Keratinocyte (primary cell): ENCODE measurements at regions not wholly inside any gene's neighbourhood (a gene's known extent, or its start where the extent isn't known, plus 50 kb on each side); places are given as distances from the start of the nearest gene placed in this dataset.

Experiments used
- DNase-seq: peaks from one replicate; pipeline ENCODE4 v3.0.0-alpha.2; 2011; ENCODE audit warnings: low read depth, missing footprints, low spot score
- FAIRE-seq: peaks from 2 replicates; lab custom pipeline; 2011; peaks lifted over from hg19 to GRCh38; lab: Jason Lieb, UNC
- H2AFZ ChIP-seq: 2 replicates; pipeline ENCODE4 v1.6.0; 2012; ENCODE audit warnings: low read length, control low read depth, inconsistent platforms; ENCODE audit not compliant: control insufficient read depth
- H3K27ac ChIP-seq: 2 replicates; pipeline ENCODE4 v1.5.1; 2011; ENCODE audit warnings: low read length; ENCODE audit not compliant: control insufficient read depth, insufficient read depth
- H3K27me3 ChIP-seq: 3 replicates; pipeline ENCODE4 v1.6.0; 2011; ENCODE audit warnings: low read length; ENCODE audit not compliant: control insufficient read depth, insufficient read depth; ENCODE audit errors: extremely low read depth
- H3K36me3 ChIP-seq, 2 experiments: 2 replicates in 1 of 2; 3 replicates in 1 of 2; pipeline ENCODE4 v1.5.1; 2011; ENCODE audit warnings: low read length in 2 of 2, mild to moderate bottlenecking in 1 of 2; ENCODE audit not compliant: control insufficient read depth in 2 of 2, insufficient read depth in 2 of 2; ENCODE audit errors: extremely low read depth in 1 of 2
- H3K4me1 ChIP-seq: 3 replicates; pipeline ENCODE4 v1.5.1; 2011; ENCODE audit warnings: low read length; ENCODE audit not compliant: control insufficient read depth, insufficient read depth; ENCODE audit errors: extremely low read depth
- H3K4me2 ChIP-seq: 3 replicates; pipeline ENCODE4 v1.6.0; 2011; ENCODE audit warnings: low read depth, low read length; ENCODE audit not compliant: control insufficient read depth, insufficient read depth; ENCODE audit errors: extremely low read depth
- H3K4me3 ChIP-seq, 3 experiments: fragments of 200-600 bp in 1 of 3; sonication (generic) in 1 of 3; 2 replicates in 2 of 3; 3 replicates in 1 of 3; pipeline ENCODE4 v1.5.1; 2011 to 2016; ENCODE audit warnings: low read length in 3 of 3, mild to moderate bottlenecking in 3 of 3, control low read depth in 2 of 3, inconsistent platforms in 1 of 3, low read depth in 1 of 3, mixed read lengths in 1 of 3, mixed run types in 1 of 3, moderate library complexity in 1 of 3; ENCODE audit not compliant: control insufficient read depth in 2 of 3, insufficient read depth in 2 of 3; ENCODE audit errors: extremely low read depth in 1 of 3
- H3K79me2 ChIP-seq: 2 replicates; pipeline ENCODE4 v1.6.0; 2012; ENCODE audit warnings: low read length; ENCODE audit not compliant: control insufficient read depth, insufficient read depth
- H3K9ac ChIP-seq: 3 replicates; pipeline ENCODE4 v1.6.0; 2011; ENCODE audit warnings: low read length; ENCODE audit not compliant: control insufficient read depth, insufficient read depth; ENCODE audit errors: extremely low read depth
- H3K9me1 ChIP-seq: 3 replicates; pipeline ENCODE4 v1.6.0; 2011; ENCODE audit warnings: low read length; ENCODE audit not compliant: control insufficient read depth, insufficient read depth; ENCODE audit errors: extremely low read depth
- H3K9me3 ChIP-seq: 2 replicates; pipeline ENCODE4 v1.5.1; 2012; ENCODE audit warnings: low read depth, low read length; ENCODE audit not compliant: control insufficient read depth
- H4K20me1 ChIP-seq: 3 replicates; pipeline ENCODE4 v1.6.0; 2011; ENCODE audit warnings: low read length; ENCODE audit not compliant: control insufficient read depth, insufficient read depth; ENCODE audit errors: extremely low read depth
- CTCF ChIP-seq, 3 experiments: IDR thresholded peaks in 1 of 3; conservative IDR thresholded peaks in 1 of 3; optimal IDR thresholded peaks in 1 of 3; 2 replicates in 2 of 3; 3 replicates in 1 of 3; pipeline versions ENCODE3 to v1.5.1; 2011; ENCODE audit warnings: low read length in 3 of 3, mild to moderate bottlenecking in 3 of 3, moderate library complexity in 2 of 3, control low read depth in 1 of 3, inconsistent platforms in 1 of 3; ENCODE audit not compliant: insufficient read depth in 2 of 3; ENCODE audit errors: extremely low read depth in 1 of 3
- EZH2 ChIP-seq: IDR thresholded peaks from one replicate; pipeline ENCODE4 v1.6.1; 2012; ENCODE audit warnings: inconsistent platforms, mild to moderate bottlenecking, low read length, moderate library complexity
- dilution Hi-C: fragments of 300-500 bp; cut with MboI; formaldehyde crosslinking; loops from one replicate; pipeline ENCODE4 v1.7.0; 2020; ENCODE audit warnings: low sequenced_read_pairs; ENCODE audit not compliant: extremely low pct_ligation_motif_present

DNA sequence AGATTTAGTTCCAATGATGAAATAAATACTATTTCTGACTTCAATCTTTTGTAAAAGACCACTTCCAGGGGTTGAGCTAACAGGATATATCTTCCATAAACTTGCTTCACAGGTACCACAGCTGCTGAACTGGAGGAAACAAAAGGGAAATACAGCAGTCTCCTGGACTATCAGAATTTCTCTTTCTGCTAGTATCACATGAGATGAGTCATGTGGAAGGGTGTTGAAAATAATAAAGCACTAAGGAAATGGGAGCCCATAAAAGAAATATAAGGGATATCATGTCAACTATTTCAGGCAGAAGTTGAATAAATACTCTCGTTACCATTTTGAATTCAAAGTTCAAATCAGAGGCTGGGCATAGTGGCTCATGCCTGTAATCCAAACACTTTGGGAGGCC is 250.3 kb upstream of the NFE2L3 start:
- Histone ChIP-seq H3K27ac (no peak overlapping the region), H3K4me1 (no peaks in the 10 kb centered on the region), H3K9me1 (no peaks in the 10 kb centered on the region), H3K9me3 (no peaks in the 10 kb centered on the region), H3K79me2 (no peaks in the 10 kb centered on the region), H2AFZ (no peak overlapping the region), H3K27me3 (no peaks in the 10 kb centered on the region), H4K20me1 (no peaks in the 10 kb centered on the region), H3K4me2 (no peak overlapping the region), H3K9ac (no peak overlapping the region), H3K4me3 (no peak overlapping the region), H3K36me3 (no peaks in the 10 kb centered on the region)
- DNase-seq (no peak), FAIRE-seq (peak; percentile 41)
- TF ChIP-seq EZH2 (no peak), CTCF (optimal IDR thresholded peaks at IDR 0.05 in 1 of 3, IDR thresholded peaks at IDR 0.05 in 1 of 3, conservative IDR thresholded peaks at IDR 0.05 in 1 of 3; ENCODE audit: extremely low read depth in 1 of 3, insufficient read depth in 2 of 3, low read length in 3 of 3) (no peak)
- dilution Hi-C loops = no loop called here

DNA sequence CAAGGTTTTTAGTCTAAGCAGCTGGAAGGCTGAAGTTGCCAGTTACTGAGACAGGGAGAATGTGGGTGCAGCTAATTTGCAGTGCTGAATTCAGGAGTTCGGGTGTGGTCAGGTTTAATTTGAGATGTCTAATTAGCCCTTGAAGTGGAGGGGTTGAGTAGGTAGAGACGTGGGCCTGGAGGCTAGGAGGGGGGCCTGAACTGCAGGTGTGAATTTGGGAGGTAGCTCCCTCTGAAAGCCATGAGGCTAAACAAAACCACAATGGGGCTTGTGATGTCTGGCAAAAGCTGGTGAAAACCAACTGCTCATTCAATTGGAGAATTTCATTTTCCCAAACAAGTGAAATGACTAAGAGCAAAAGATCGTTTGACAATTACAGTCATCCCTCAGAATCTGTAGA is 246.0 kb upstream of the NFE2L3 start:
- H3K27ac ChIP-seq = no peak overlapping the region
- no peaks in the 10 kb centered on the region for H4K20me1 ChIP-seq
- H3K4me3 ChIP-seq = no peak overlapping the region
- no peaks in the 10 kb centered on the region for H3K36me3 ChIP-seq
- no peak overlapping the region for H3K4me2 ChIP-seq
- FAIRE-seq (no peak), DNase-seq (no peak)
- H3K9me1 ChIP-seq = no peaks in the 10 kb centered on the region
- H2AFZ ChIP-seq = no peak overlapping the region
- TF ChIP-seq EZH2 = no peak
- no peak for TF ChIP-seq CTCF (optimal IDR thresholded peaks at IDR 0.05 in 1 of 3, IDR thresholded peaks at IDR 0.05 in 1 of 3, conservative IDR thresholded peaks at IDR 0.05 in 1 of 3; ENCODE audit: extremely low read depth in 1 of 3, insufficient read depth in 2 of 3, low read length in 3 of 3)
- no peaks in the 10 kb centered on the region for H3K9me3 ChIP-seq
- H3K9ac ChIP-seq = no peak overlapping the region
- dilution Hi-C loops = no loop called here
- no peaks in the 10 kb centered on the region for H3K79me2 ChIP-seq
- H3K27me3 ChIP-seq = no peaks in the 10 kb centered on the region
- no peaks in the 10 kb centered on the region for H3K4me1 ChIP-seq
